ENCODE measurements at regions not wholly inside any gene's neighbourhood (a gene's known extent, or its start where the extent isn't known, plus 50 kb on each side); places are given as distances from the start of the nearest gene placed in this dataset.

- Histone ChIP-seq H3K27me3 (ENCODE audit: control insufficient read depth in 1 of 2, insufficient read depth in 2 of 2, low read length in 2 of 2) (no peaks in the 10 kb centered on the region), H3K4me3 (replicated peaks in 1 of 3; ENCODE audit: insufficient read depth in 1 of 3, low read depth in 2 of 3, low read length in 3 of 3) (no peak overlapping the region), H3K9ac (ENCODE audit: insufficient read depth, low read depth, low read length) (no peak overlapping the region), H3K27ac (ENCODE audit: extremely low read length, insufficient read depth, low read length) (no peak overlapping the region), H3K79me2 (ENCODE audit: insufficient read depth, low read length) (no peaks in the 10 kb centered on the region), H3K4me2 (ENCODE audit: low read depth, low read length) (no peak overlapping the region), H3K4me1 (ENCODE audit: insufficient read depth, low read length) (peaks cover 35% of the 10 kb centered on the region), H3K9me3 (ENCODE audit: low read length) (no peaks in the 10 kb centered on the region), H3K36me3 (replicated peaks in 1 of 2; ENCODE audit: control insufficient read depth in 1 of 2, insufficient read depth in 2 of 2, low read length in 2 of 2) (no peaks in the 10 kb centered on the region), H2AFZ (ENCODE audit: low read length) (no peak overlapping the region), H4K20me1 (ENCODE audit: insufficient read depth, low read length) (no peaks in the 10 kb centered on the region)
- DNase-seq (ENCODE audit: low spot score) (no peak), ATAC-seq (no peak), FAIRE-seq (no peak)
- TF ChIP-seq HNRNPH1 (optimal IDR thresholded peaks at IDR 0.05; ENCODE audit: low read depth, low read length), result no peak
- TF ChIP-seq NR3C1 (CRISPR knock-in tag; IDR thresholded peaks at IDR 0.05), result no peak
- TF ChIP-seq SSRP1 (CRISPR knock-in tag; IDR thresholded peaks at IDR 0.05), result no peak
- TF ChIP-seq FOSL1 (CRISPR knock-in tag; IDR thresholded peaks at IDR 0.05; ENCODE audit: borderline replicate concordance), result no peak
- no peak for TF ChIP-seq MLX (CRISPR knock-in tag; IDR thresholded peaks at IDR 0.05)
- no peak for TF ChIP-seq ETV6 (CRISPR knock-in tag; conservative IDR thresholded peaks at IDR 0.05)
- TF ChIP-seq CEBPG (CRISPR knock-in tag; IDR thresholded peaks at IDR 0.05), result no peak
- TF ChIP-seq KMT2B (CRISPR knock-in tag; IDR thresholded peaks at IDR 0.05), result no peak
- TF ChIP-seq HES4 (CRISPR knock-in tag; IDR thresholded peaks at IDR 0.05; ENCODE audit: borderline replicate concordance), result no peak
- TF ChIP-seq ZNF605 (CRISPR knock-in tag; IDR thresholded peaks at IDR 0.05), result no peak
- TF ChIP-seq ZBTB14 (CRISPR knock-in tag; IDR thresholded peaks at IDR 0.05), result no peak
- no peak for TF ChIP-seq RCOR2 (CRISPR knock-in tag; IDR thresholded peaks at IDR 0.05)
- no peak for TF ChIP-seq ZNF782 (CRISPR knock-in tag; IDR thresholded peaks at IDR 0.05; ENCODE audit: borderline replicate concordance)
- no peak for TF ChIP-seq BCL3 (CRISPR knock-in tag; IDR thresholded peaks at IDR 0.05)
- 64% methylated on average over 5 of the region's 5 CpGs for WGBS (ENCODE audit: low lambda C conversion rate)
- intact Hi-C loops (cut with micrococcal nuclease; ENCODE audit: unreplicated experiment) (no loop called here), in situ Hi-C loops (cut with HindIII; ENCODE audit: extremely low pct_ligation_motif_present, low pct_unique_long_range_greater_than_20kb) (no loop called here)
- CTCF ChIA-PET (ENCODE audit: low intra/inter-chr PET ratio, low total read pairs), result no interaction called here
- POLR2A ChIA-PET, result no interaction called here
- no TSS peak for BruUV-seq (replicated peaks)
Measured at GRCh38 chr1:56301791-56302190, 277.6 kb downstream of the PLPP3 start.
